Activated CD8-positive, alpha-beta T cell treated with anti-CD3 and anti-CD28 coated beads for 36 hours (primary cell): ENCODE measurements at regions not wholly inside any gene's neighbourhood (a gene's known extent, or its start where the extent isn't known, plus 50 kb on each side); places are given as distances from the start of the nearest gene placed in this dataset.

Experiments used
- ATAC-seq: fragments of 200-7000 bp; cut with Tn5 transposase; one replicate; pipeline ENCODE4 v1.10.0; 2021; ENCODE audit warnings: mild to moderate bottlenecking, moderate library complexity
- CTCF ChIA-PET: fragments of 350-600 bp; sonication (Branson Sonifier 250); formaldehyde crosslinking; loops from one replicate; lab custom pipeline; 2021; ENCODE audit warnings: antibody characterized with exemption; lab: Charles Lee
- POLR2A ChIA-PET: fragments of 350-600 bp; sonication (Branson Sonifier 250); formaldehyde crosslinking; loops from one replicate; lab custom pipeline; 2021; ENCODE audit warnings: antibody characterized with exemption; lab: Charles Lee
- DNase-seq: peaks from one replicate; pipeline ENCODE4 v3.0.0-alpha.2; 2020
- H3K27ac Mint-ChIP-seq: one replicate; pipeline ENCODE4 v1.8.0; 2021; ENCODE audit warnings: mild to moderate bottlenecking, mixed read lengths
- H3K27me3 Mint-ChIP-seq: one replicate; pipeline ENCODE4 v1.8.0; 2021; ENCODE audit warnings: mixed read lengths
- H3K36me3 Mint-ChIP-seq: one replicate; pipeline ENCODE4 v1.8.0; 2021; ENCODE audit warnings: low read depth, mixed read lengths
- H3K4me1 Mint-ChIP-seq: one replicate; pipeline ENCODE4 v1.8.0; 2021; ENCODE audit warnings: low read depth, mixed read lengths
- H3K4me3 Mint-ChIP-seq: one replicate; pipeline ENCODE4 v1.8.0; 2021; ENCODE audit warnings: mild to moderate bottlenecking, moderate library complexity, mixed read lengths
- H3K9me3 Mint-ChIP-seq: one replicate; pipeline ENCODE4 v1.8.0; 2021; ENCODE audit warnings: mixed read lengths
- CTCF ChIP-seq: fragments of 200-600 bp; IDR thresholded peaks from one replicate; pipeline ENCODE4 v1.8.0; 2022; ENCODE audit warnings: antibody characterized with exemption, mild to moderate bottlenecking
- intact Hi-C: fragments of 100-400 bp; cut with micrococcal nuclease; formaldehyde crosslinking; loops from one replicate; pipeline ENCODE4 v1.10.0; 2022

- POLR2A ChIA-PET: interaction anchor here (1.4 kb wide), 1 partner anchor 12 kb away, joined by 3 read pairs; no protein-coding TSS in a partner anchor
- DNase-seq: no peak
- TF ChIP-seq CTCF: no peak
- Mint-ChIP-seq H3K9me3 (no peaks in the 10 kb centered on the region), H3K27me3 (no peaks in the 10 kb centered on the region), H3K4me3 (no peak overlapping the region), H3K36me3 (no peaks in the 10 kb centered on the region), H3K4me1 (peaks cover 6% of the 10 kb centered on the region), H3K27ac (no peak overlapping the region)
- no peak for ATAC-seq
- intact Hi-C loops: loop anchor here (5.0 to 10.0 kb wide), 3 partner anchors 115 to 412 kb away; no protein-coding TSS in a partner anchor
- CTCF ChIA-PET: interaction anchor here (0.8 kb wide), 1 partner anchor 12 kb away, joined by 3 read pairs; no protein-coding TSS in a partner anchor
Observed at GRCh38 chr1:224509907-224510306, 75.3 kb upstream of the WDR26 start.

GRCh38 chr1:224510880-224511645 is 76.5 kb upstream of the WDR26 start:
- Mint-ChIP-seq H3K9me3 (no peaks in the 10 kb centered on the region), H3K27me3 (no peaks in the 10 kb centered on the region), H3K27ac (no peak overlapping the region), H3K36me3 (no peaks in the 10 kb centered on the region), H3K4me1 (peaks cover 6% of the 10 kb centered on the region), H3K4me3 (no peak overlapping the region)
- no peak for TF ChIP-seq CTCF
- POLR2A ChIA-PET: no interaction called here
- intact Hi-C loops: loop anchor here (5.0 to 10.0 kb wide), 3 partner anchors 114 to 411 kb away; no protein-coding TSS in a partner anchor
- CTCF ChIA-PET: interaction anchor here (1.7 to 4.6 kb wide), 2 partner anchors 122 to 341 kb away, joined by 3 to 58 read pairs; no protein-coding TSS in a partner anchor
- ATAC-seq (no peak), DNase-seq (no peak)

DNA sequence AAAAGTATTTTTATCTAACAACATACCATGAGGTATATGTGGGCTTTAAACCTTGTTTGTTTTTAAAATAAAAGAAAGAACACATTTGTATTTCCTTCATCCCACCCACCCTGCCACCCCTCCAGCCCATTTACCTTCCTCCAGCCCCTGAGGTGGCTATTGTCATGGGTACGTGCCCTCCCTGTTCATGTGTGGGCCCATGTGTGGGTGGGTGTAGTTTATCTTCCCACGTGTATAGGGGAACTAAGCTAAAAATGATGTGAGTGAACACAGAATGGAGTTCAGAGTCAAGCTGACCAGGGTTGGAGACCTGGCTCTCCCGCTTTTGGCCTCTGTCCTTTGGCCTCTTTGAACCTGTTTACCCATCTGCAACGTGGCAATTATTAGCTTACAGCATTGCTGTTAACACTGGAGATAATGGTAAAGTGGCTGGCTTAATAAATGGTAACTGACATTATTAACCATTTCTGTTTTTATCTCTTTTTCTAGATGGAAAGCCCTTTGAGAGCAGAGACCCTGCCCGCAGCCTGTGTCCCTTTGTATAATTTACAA is 78.1 kb upstream of the WDR26 start:
- no peak for ATAC-seq
- CTCF ChIA-PET: interaction anchor here (0.7 to 5.1 kb wide), 39 partner anchors 10 to 410 kb away, joined by 3 to 58 read pairs (median 5); partner anchors contain the start of gene CNIH3
- Mint-ChIP-seq H3K27ac (no peak overlapping the region), H3K36me3 (no peaks in the 10 kb centered on the region), H3K27me3 (no peaks in the 10 kb centered on the region), H3K4me3 (no peak overlapping the region), H3K9me3 (no peaks in the 10 kb centered on the region), H3K4me1 (peaks cover 6% of the 10 kb centered on the region)
- no peak for DNase-seq
- intact Hi-C loops: loop anchor here (5.0 to 10.0 kb wide), 3 partner anchors 112 to 410 kb away; no protein-coding TSS in a partner anchor
- POLR2A ChIA-PET: interaction anchor here (0.7 to 1.3 kb wide), 3 partner anchors 8 to 14 kb away, joined by 3 to 4 read pairs (median 3); no protein-coding TSS in a partner anchor
- TF ChIP-seq CTCF: no peak

DNA sequence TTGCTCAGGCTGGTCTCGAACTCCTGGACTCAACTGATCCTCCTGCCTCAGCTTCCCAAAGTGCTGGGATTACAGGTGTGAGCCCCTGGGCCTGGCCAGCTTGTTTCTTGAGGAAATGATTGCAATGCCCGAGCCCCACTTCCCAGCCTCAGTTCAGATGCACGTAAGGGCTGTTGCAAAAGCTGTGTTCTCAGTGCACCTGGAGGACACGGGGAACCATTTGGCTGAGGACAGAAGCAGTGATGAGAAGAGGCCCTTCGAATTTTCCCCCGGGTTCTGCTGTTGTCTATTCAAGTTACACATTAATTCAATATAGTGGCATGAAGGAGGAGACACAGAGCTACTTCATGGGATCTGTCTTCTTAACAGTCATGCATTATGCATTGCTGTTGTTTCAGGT is 78.8 kb upstream of the WDR26 start:
- Mint-ChIP-seq H3K27me3 (no peaks in the 10 kb centered on the region), H3K4me3 (no peak overlapping the region), H3K4me1 (peaks cover 6% of the 10 kb centered on the region), H3K27ac (no peak overlapping the region), H3K36me3 (no peaks in the 10 kb centered on the region), H3K9me3 (no peaks in the 10 kb centered on the region)
- ChIA-PET POLR2A (interaction anchor here (0.7 to 1.3 kb wide), 3 partner anchors 9 to 15 kb away, joined by 3 to 4 read pairs (median 3); no protein-coding TSS in a partner anchor), CTCF (interaction anchor here (0.6 to 5.1 kb wide), 46 partner anchors 9 to 446 kb away, joined by 3 to 58 read pairs (median 5); partner anchors contain the start of gene CNIH3)
- ATAC-seq (no peak), DNase-seq (no peak)
- TF ChIP-seq CTCF: no peak
- intact Hi-C loops: loop anchor here (5.0 to 10.0 kb wide), 3 partner anchors 111 to 409 kb away; no protein-coding TSS in a partner anchor
